GM18519 (cell line): ENCODE measurements at regions not wholly inside any gene's neighbourhood (a gene's known extent, or its start where the extent isn't known, plus 50 kb on each side); places are given as distances from the start of the nearest gene placed in this dataset.

Experiments used
- ATAC-seq: cut with Tn5 transposase; IDR thresholded peaks from one replicate; pipeline ENCODE4 v1.9.1; 2021; ENCODE audit warnings: mild to moderate bottlenecking, moderate library complexity; ENCODE audit not compliant: unreplicated experiment, low FRiP score

DNA sequence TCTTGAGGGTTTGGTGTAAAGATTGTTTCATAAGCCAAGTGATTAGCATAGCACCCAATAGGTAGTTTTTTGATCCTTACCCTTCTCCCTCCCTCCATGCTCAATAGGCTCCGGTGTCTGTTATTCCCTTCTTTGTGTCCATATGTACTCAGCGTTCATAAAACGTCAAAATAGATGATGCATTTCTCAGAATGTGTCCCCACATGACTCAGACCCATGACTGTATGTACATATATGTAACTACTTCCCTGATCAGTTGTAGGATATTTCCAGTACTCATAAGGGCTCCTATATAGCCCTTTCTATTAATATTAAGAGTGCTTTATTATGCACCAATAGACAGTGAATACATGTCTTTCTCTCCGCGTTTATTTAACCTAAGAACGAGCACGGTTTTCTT lies 466.9 kb downstream of the KIF20B start:
- ATAC-seq: no peak

DNA sequence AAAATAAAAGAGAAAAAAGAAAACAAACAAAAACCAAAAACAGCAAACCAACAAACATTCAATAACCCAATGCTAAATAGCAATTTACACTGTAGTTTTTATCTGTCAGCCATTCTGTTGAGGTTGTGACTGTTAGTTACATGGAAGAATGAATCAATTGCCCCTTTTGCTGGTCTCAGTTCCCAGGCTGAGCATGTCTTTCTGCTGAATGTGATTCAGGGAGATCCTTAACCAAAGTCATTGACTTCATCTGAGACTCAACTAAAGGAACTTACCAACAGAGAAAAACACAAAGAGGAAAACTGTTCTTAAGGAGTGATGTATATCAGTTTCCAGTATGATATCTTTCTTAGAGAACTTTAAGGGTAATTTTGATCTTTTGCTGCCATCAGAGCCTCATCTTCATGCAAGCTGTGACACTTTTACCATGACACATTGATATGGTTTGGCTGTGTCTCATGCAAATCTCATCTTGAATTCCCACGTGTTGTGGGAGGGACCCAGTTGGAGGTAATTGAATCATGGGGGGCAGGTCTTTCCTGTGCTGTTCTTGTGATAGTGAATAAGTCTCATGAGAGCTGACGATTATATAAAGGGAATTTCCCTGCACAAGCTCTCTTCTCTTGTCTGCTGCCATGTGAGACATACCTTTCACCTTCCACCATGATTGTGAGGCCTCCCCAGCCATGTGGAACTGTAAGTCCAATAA lies 469.8 kb downstream of the KIF20B start:
- ATAC-seq: no peak

DNA sequence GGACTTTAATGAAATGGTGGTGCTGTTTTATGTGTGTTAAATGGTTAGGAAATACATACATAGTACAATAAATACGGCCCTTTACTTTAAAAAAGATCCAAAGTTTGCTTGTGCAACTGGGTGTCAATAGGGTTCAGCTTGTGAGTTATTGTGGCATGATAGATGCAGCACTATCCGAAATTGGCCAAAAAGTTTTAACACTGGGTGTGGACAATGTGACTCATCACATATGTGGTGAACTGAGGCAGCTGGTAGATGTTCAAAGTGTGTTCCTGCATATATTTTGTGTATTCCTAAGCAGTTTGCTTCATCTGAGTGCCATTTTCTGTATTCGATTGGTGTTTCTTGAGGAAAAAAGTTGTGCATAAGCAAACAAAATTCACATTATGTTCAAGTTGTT lies 473.1 kb downstream of the KIF20B start:
- ATAC-seq: no peak

DNA sequence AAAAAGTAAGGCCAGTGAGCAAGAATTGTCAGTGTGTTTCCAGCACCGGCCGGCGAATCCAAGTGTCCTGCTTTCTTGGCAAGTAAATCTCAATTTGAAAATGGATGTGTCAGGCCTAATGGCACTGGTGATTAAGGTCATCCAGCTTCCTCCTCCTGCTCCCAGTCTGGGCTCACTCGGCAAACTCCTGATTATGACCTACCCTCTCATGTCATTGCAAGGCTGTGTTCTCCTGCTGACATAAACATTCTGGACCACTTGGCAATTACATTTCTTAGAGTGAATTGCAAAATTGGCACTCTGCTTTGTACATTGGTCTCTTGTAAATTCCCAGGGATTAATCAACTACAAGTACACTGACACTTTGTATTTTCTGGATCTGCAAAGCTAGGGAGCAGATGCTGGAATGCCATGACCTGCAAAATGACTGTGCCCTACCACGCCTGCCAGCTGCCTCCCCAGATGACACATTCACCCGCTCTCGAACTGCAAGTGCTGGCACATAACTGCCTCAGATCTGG lies 473.8 kb downstream of the KIF20B start:
- no peak for ATAC-seq

DNA sequence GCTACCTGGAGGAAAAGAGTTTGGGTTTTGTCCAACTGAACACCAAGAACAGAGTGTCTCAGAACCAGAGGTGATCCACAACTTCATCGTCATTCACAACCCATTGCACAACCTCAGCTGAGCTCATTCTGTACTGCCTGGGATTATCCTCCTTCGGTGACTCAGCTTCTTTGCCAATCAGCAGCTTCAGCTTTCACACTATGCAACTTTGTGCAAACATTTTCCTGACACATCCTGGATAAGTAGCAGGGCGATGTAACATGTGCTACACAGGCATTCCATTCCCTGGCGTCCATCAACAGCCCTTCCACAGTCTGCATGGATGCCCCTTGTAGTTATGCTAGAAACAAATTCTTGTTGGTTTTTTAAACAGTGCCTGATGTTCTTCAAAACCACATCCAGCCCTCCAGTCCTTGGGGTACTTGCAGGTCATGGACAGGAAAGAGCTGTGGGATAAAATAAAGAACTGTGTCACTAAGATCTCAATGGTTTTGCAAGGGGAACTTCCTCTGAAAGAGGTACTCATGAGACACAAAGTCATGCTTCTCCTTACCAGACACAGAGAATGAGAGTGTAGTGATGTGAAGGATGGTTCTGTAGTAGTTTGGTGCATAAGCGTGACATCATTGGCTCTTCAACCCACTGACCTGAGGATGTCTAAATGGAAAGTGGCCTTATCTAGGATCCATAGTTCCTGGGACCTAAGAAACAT lies 478.5 kb downstream of the KIF20B start:
- ATAC-seq: no peak

DNA sequence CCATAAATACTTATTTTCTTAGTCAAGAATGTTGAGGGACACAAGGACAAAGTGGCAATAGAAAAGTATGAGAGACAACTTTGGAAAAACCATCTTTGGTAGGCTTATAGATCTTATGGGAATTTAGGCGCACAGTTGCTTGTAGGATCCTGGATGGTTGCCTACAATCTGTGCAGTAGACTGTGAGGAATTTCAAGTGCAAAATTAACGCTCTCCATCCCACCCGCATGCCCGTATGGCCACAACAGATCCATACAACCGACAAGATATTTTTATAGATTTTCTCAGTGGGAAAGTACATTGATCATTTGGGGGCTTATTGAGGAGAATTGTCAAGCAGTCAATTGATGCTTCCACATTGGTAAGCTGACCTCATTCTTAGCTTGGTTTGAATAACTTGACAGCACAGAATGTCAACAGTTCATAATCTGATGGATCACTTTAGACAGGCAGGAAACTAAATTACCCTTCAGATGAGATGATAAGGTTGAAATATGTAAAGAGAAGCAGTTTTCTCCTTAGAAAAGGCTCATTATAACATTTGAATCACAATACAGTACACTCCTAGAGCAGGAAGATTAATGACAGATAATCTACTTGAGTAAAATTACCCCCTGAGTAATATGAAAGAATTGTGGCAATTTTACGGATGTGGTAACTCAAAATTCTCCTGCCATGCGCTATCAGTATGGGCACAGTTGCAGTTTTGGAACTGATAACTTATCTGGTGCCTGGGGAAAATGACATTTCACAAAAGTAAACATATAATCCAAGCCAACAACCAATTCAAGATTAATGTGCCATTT lies 479.7 kb downstream of the KIF20B start:
- ATAC-seq: no peak

DNA sequence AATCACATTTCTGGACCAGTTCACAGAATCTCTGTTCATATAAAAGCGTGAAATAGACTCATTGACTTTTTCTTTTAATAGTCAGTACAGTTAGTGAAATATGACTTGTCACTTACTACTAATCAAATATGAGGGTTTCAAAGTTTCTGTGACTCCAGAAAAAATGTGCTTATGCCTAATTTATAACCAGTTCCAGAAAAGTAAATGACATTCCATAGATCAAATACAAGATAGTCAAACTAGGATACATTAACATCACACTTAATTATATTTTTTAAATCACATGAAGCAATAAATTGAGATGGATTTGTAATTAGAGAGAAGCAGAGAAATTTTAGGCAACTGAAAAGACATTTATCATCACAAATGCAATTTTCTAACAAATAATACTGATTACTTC lies 491.4 kb downstream of the KIF20B start:
- no peak for ATAC-seq

DNA sequence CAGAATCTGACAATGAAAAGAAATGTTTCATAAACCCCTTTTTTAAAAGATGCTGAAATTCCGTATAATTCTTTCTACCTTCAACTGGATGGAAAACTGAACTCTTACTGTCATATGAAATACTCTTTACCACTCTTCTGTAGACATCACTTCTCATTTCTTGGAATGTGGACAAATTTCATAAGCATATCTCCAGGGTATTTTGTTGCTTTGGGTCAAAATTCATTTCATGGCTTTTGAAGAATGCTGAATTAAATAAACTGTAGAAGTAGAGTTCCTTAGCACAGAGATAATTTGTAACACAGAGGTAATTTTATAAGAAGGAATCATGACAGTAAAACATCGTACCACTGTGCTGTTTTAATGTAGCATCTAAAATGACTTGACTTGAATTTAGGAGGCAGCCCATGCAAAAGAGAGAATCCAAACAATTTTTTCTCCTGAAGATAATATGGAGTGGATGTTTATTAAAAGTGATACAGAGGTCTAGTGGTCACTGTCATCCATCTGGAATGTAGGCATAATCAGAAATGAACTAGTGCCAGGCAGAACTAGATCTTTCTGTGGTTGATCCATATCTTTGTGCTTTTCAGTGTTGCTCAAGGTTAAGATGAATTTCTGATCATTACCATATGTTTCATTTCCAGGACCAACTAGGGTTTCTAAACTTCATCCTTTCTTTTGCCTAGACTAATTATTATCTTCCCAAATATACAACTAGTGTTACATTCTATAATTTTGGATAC lies 492.0 kb downstream of the KIF20B start:
- ATAC-seq: no peak

DNA sequence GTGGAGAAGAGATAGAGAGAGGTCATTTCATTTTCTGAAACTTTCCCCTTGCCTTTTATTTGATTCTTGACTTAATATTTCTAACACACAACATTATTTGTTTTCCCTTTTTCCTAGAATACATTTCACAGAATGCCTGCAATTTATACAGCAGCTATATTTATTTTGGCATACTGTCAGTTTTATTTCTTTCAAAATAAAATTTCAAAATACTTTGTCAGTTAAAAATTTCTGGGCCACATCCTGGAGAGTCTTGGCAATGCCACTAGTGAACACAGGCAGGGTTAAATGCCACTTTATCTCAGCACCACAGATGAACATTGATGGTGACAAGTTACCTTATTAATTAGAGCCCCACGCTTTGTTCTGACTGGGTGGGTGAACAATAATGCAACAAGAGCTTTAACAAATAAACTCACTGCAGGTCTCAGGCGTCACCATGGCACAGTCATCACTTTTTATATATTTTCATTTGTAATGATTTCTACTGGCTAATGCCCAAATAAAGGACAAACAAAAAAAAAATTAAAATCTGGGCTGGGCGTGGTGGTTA lies 494.0 kb downstream of the KIF20B start:
- ATAC-seq: no peak

DNA sequence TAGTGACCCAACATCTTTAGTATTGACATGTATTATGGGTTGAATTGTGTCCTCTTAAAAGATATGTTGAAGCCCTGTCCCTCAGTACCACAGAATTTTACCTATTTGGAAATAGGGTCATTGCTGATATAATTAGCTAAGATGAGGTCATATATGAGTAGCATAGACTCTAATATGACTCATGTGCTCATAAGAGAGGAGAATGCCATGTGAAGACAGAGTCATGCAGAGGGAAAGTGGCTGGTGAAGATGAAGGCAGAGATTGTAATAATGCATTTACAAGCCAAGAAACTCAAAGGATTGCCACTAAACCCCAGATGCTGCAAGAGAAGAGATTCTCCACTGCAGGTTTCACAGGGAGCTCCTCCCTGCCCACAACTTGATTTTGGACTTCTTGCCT lies 496.4 kb downstream of the KIF20B start:
- no peak for ATAC-seq

DNA sequence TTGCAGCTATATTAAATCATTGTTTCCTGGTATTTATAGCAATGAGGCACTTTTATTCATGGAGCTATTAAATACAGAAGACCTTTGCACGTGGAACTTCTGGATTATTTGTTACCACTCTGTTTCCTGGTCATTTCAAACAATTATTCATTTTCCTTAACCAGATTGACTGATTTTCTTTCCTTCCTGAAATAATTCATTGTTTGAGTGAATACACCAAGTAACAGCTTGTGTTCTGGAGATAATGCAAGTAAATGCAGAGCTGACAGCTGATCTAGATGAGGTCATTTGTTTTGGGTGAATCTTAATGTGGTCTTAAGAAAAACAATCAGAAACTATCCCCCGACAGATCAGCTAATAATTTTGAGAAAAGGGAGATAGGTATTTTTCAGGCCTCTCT lies 497.7 kb downstream of the KIF20B start:
- ATAC-seq: no peak

DNA sequence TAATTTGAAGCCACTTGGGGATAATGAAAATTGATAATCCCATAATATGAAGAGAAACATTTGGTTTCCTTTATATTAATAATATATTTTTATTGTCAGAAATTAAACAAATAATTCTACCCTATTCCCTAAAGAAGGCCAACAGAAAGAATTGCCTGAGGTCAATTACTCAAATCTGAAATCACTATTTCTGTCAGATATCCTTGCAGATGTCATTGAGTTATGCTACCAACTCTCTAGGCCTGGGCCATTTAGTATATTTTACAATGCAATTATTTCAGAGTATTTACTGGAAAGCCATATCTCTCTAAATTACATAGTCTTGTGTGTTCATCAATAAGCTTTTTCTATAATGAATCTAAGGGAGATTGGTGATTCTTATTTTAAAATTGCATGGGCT lies 498.1 kb downstream of the KIF20B start:
- ATAC-seq: no peak

DNA sequence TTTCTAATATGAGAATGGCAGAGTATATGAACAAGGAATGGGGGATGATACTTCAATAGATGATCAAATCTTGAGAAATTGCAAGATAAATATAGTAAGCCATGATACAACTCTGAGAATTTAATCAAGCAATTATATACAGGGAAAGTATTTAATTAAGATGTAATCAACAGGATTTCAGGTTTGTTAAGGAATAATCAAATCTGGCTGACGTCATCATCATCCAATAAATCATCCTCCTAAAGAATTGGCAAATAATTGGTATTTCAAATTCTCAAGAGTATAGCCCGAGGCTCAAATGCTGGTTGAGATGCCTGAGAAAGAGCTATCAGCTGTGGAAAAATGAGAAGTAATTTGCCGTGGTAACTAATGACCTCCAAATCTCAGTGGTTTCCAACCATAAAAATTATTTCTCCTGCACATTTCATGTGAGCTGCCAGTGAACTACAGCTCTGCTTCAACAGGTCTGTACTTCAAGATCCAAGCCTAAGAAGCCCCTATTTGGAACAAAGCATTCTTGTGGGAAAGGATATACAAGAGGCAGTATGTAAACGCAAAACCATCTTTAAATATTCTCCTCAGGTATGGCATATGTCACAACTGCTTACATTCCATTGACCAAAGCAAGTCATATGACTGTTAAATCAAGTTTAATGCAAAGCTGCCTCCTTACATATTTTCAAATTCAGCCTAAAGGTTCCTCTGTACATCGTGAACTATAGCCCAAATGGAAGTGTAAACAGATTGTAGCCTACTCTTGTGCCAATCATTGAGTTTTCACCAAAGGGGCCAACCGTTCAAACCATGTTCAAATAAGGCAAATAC lies 503.0 kb downstream of the KIF20B start:
- no peak for ATAC-seq

DNA sequence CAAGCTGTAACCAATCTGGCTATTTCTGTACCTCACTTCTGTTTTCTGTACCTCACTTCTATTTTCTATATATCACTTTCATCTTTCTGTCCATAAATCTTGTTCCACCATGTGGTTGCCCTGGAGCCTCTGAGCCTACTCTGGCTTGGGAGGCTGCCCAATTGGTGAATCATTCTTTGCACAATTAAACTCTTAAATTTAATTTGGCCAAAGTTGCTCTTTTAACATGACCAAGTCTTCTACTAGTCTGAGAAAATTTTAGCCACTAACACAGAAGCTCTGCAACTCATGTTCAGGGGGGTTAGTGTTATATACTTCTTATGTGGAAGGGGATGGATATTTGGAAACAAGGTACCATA lies 503.5 kb downstream of the KIF20B start:
- no peak for ATAC-seq

DNA sequence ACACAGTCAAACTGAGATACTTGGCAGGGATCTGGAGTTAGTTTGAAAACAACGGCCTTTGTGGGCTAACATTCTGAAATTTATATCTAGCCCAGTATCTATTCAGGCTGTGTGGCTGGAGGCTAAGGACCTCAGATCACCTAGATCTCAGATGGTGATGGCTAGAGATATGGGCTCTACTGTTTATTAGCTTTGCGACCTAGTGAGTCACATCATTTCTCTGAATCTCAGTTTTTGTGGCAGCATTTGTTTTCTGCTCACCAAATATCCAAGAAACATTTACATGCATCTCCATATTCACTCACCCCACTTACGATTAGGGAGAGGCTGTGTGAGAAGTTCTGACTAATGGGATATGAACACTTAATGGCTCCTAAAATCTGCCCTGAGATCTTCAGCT lies 503.9 kb downstream of the KIF20B start:
- no peak for ATAC-seq

DNA sequence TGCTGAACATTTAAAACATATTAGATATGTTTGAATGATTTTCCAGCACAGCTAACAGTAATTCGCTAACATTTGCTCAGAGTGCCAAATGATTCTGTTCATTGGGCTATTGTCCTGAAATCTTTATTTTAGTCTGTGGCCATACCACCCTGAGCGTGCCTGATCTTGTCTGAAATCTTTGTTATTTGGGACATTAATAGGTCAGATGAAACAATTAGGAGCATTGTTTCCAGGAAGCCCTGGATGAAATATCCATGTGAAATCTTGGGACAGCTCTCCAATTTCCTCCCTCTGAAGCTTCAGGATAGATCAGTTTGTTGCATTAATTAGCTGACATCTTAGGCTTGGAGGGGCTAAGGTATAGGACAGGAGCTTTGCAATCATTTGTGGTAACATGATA lies 512.0 kb downstream of the KIF20B start:
- no peak for ATAC-seq

DNA sequence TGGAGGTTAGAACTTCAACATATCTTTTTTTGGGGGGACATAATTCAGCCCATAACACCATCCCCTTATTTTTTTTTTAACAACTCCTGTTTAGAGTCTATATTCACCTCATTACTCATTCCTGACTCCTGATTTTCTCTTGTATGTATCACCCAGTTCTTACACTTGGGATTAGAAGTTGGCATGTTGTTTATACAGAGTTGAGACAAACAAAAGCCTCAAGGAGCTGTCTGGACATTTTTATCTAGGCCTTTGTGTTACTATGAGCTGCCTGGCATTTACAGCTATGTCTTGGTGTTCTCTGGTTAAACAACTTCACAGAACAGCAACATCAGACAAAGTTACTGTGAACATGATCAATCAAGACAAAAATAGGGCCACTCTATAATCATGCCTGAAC lies 517.5 kb downstream of the KIF20B start:
- no peak for ATAC-seq

DNA sequence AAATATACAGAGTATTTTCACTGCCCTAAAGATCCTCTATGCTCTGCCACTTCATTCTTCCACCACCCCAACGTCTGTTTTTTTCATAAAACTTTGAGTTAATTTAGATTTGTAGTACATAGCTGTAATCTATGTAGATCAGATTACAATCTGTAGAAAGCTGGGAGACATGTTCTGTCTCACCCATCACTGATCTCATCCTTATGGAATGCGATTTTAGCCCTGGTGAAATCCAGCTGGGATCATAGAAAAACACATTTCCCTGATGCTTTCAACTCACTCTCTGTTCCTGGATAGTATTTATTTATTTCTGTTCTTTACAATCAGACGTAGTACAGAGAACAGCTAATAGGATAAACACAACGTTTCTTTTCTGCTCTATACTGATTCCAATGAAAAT lies 521.0 kb downstream of the KIF20B start:
- ATAC-seq: no peak

DNA sequence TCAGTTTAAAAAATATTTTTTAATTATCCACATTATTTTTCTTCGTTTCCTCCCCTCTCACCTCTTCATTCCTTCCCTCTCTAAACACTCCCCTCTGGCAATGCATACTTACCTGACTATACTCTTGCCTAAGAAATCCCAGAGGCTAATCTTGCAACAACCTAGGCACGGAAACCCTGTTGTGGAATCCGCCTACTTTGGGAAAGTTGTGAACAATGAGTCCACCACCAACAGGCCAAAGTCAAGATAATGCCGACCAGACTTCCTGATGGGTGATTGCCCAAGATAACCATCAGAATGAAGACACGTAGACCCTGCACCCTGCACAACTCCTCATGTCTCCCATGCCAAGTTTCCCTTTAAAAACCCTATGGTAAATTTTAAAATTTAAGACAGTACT lies 521.5 kb downstream of the KIF20B start:
- ATAC-seq: no peak
